Astrocyte (in vitro differentiated cells and primary cell): ENCODE measurements at regions not wholly inside any gene's neighbourhood (a gene's known extent, or its start where the extent isn't known, plus 50 kb on each side); places are given as distances from the start of the nearest gene placed in this dataset.

Experiments used
- DNase-seq: peaks from one replicate; pipeline ENCODE4 v3.0.0-alpha.2; 2010; ENCODE audit warnings: low read depth
- FAIRE-seq: peaks from 2 replicates; lab custom pipeline; 2011; peaks lifted over from hg19 to GRCh38; lab: Jason Lieb, UNC
- H2AFZ ChIP-seq: 2 replicates; pipeline ENCODE4 v1.6.0; 2012; ENCODE audit warnings: low read depth, low read length, inconsistent platforms
- H3K27ac ChIP-seq: 2 replicates; pipeline ENCODE4 v1.5.1; 2011; ENCODE audit warnings: low read depth, low read length, inconsistent platforms
- H3K27me3 ChIP-seq: 2 replicates; pipeline ENCODE4 v1.6.0; 2011; ENCODE audit warnings: low read length, inconsistent platforms; ENCODE audit not compliant: insufficient read depth
- H3K36me3 ChIP-seq: 2 replicates; pipeline ENCODE4 v1.5.1; 2011; ENCODE audit warnings: low read length, inconsistent platforms; ENCODE audit not compliant: insufficient read depth
- H3K4me1 ChIP-seq: 2 replicates; pipeline ENCODE4 v1.5.1; 2011; ENCODE audit warnings: low read length, inconsistent platforms; ENCODE audit not compliant: insufficient read depth
- H3K4me2 ChIP-seq: 2 replicates; pipeline ENCODE4 v1.6.0; 2012; ENCODE audit warnings: low read length, inconsistent platforms
- H3K4me3 ChIP-seq: 2 replicates; pipeline ENCODE4 v1.5.1; 2011; ENCODE audit warnings: low read depth, mild to moderate bottlenecking, low read length, inconsistent platforms; ENCODE audit not compliant: insufficient read depth
- H3K79me2 ChIP-seq: 2 replicates; pipeline ENCODE4 v1.6.0; 2012; ENCODE audit warnings: mild to moderate bottlenecking, low read length, inconsistent platforms; ENCODE audit not compliant: insufficient read depth
- H3K9ac ChIP-seq: 2 replicates; pipeline ENCODE4 v1.6.0; 2012; ENCODE audit warnings: mild to moderate bottlenecking, low read length, inconsistent platforms
- H3K9me3 ChIP-seq: 2 replicates; pipeline ENCODE4 v1.5.1; 2012; ENCODE audit warnings: low read depth, mild to moderate bottlenecking, low read length, inconsistent platforms; ENCODE audit not compliant: insufficient read depth
- H4K20me1 ChIP-seq: 2 replicates; pipeline ENCODE4 v1.6.0; 2012; ENCODE audit warnings: low read length, inconsistent platforms; ENCODE audit not compliant: insufficient read depth
- H3K27ac Mint-ChIP-seq: one replicate; pipeline ENCODE4 v1.8.0; 2021; ENCODE audit warnings: mild to moderate bottlenecking, mixed read lengths; ENCODE audit not compliant: unreplicated experiment
- H3K27me3 Mint-ChIP-seq: one replicate; pipeline ENCODE4 v1.8.0; 2021; ENCODE audit warnings: low read depth, mixed read lengths; ENCODE audit not compliant: unreplicated experiment
- H3K36me3 Mint-ChIP-seq: one replicate; pipeline ENCODE4 v1.8.0; 2021; ENCODE audit warnings: low read depth, mixed read lengths; ENCODE audit not compliant: unreplicated experiment
- H3K4me1 Mint-ChIP-seq: one replicate; pipeline ENCODE4 v1.8.0; 2021; ENCODE audit warnings: low read depth, mixed read lengths; ENCODE audit not compliant: unreplicated experiment
- H3K4me3 Mint-ChIP-seq: one replicate; pipeline ENCODE4 v1.8.0; 2021; ENCODE audit warnings: mild to moderate bottlenecking, moderate library complexity, mixed read lengths; ENCODE audit not compliant: unreplicated experiment
- H3K9me3 Mint-ChIP-seq: one replicate; pipeline ENCODE4 v1.8.0; 2021; ENCODE audit warnings: mild to moderate bottlenecking, mixed read lengths; ENCODE audit not compliant: unreplicated experiment
- EZH2 ChIP-seq: IDR thresholded peaks from 2 replicates; pipeline ENCODE4 v1.6.1; 2012; ENCODE audit warnings: mild to moderate bottlenecking, low read length, inconsistent platforms; ENCODE audit not compliant: insufficient read depth
- TF ChIP-seq, protein P1 (sequence below): IDR thresholded peaks from 2 replicates; pipeline ENCODE4 v1.5.1; 2011; ENCODE audit warnings: low read depth, mild to moderate bottlenecking, inconsistent platforms, low read length, moderate library complexity; ENCODE audit not compliant: insufficient read depth

DNA sequence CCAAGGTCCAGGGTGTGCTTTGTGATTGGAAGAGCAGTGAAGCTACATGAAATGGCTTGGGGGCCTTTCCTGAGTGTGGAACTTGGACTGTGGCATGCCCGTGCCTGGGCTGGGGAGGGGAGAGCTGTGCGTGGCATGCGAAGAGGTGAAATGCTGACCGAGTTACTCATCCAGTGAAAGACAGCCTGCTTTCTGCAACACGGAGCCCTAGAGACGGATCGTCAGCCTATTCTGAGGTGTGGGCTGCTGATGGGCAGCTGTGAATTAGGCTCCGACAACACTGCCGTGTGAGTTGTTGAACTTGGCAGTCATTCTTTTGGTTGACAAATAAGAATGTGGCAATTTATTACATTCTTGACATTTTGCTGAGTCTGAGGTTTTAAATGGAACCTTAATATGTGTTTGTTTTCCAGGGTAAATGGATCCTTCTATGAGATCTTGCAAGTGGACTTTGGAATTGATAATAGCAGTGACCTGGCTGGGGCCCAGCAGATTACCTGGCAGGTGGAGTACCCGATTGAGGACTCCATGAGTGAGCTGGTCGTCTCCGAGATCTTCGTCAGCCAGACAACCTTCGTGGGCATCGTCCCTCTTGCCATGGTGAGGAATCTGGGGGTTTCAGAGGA, 453.9 kb downstream of the AACS start:
- Histone ChIP-seq H3K27me3 (no peaks in the 10 kb centered on the region), H3K4me3 (no peak overlapping the region), H3K9ac (no peak overlapping the region), H4K20me1 (no peaks in the 10 kb centered on the region), H2AFZ (no peak overlapping the region), H3K36me3 (no peaks in the 10 kb centered on the region), H3K79me2 (no peaks in the 10 kb centered on the region), H3K27ac (no peak overlapping the region), H3K9me3 (peaks cover 14% of the 10 kb centered on the region), H3K4me1 (no peaks in the 10 kb centered on the region), H3K4me2 (no peak overlapping the region)
- no peaks in the 10 kb centered on the region for H3K4me1 Mint-ChIP-seq
- DNase-seq: no peak
- peaks cover 3% of the 10 kb centered on the region for H3K9me3 Mint-ChIP-seq
- FAIRE-seq: no peak
- H3K36me3 Mint-ChIP-seq: no peaks in the 10 kb centered on the region
- H3K4me3 Mint-ChIP-seq: no peak overlapping the region
- no peak overlapping the region for H3K27ac Mint-ChIP-seq
- no peak for TF ChIP-seq EZH2
- TF ChIP-seq, protein P1, sequence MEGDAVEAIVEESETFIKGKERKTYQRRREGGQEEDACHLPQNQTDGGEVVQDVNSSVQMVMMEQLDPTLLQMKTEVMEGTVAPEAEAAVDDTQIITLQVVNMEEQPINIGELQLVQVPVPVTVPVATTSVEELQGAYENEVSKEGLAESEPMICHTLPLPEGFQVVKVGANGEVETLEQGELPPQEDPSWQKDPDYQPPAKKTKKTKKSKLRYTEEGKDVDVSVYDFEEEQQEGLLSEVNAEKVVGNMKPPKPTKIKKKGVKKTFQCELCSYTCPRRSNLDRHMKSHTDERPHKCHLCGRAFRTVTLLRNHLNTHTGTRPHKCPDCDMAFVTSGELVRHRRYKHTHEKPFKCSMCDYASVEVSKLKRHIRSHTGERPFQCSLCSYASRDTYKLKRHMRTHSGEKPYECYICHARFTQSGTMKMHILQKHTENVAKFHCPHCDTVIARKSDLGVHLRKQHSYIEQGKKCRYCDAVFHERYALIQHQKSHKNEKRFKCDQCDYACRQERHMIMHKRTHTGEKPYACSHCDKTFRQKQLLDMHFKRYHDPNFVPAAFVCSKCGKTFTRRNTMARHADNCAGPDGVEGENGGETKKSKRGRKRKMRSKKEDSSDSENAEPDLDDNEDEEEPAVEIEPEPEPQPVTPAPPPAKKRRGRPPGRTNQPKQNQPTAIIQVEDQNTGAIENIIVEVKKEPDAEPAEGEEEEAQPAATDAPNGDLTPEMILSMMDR: no peak
- peaks cover 5% of the 10 kb centered on the region for H3K27me3 Mint-ChIP-seq

GRCh38 chr12:125525879-125526278, 460.6 kb downstream of the AACS start:
- Histone ChIP-seq H4K20me1 (no peaks in the 10 kb centered on the region), H2AFZ (no peak overlapping the region), H3K79me2 (no peaks in the 10 kb centered on the region), H3K4me1 (no peaks in the 10 kb centered on the region), H3K9ac (no peak overlapping the region), H3K27me3 (no peaks in the 10 kb centered on the region), H3K4me2 (no peak overlapping the region), H3K36me3 (no peaks in the 10 kb centered on the region), H3K4me3 (no peak overlapping the region), H3K27ac (no peak overlapping the region), H3K9me3 (peaks cover 9% of the 10 kb centered on the region)
- H3K27ac Mint-ChIP-seq: no peak overlapping the region
- no peak for DNase-seq
- H3K4me1 Mint-ChIP-seq: no peaks in the 10 kb centered on the region
- TF ChIP-seq EZH2: no peak
- TF ChIP-seq, protein P1: no peak
- H3K27me3 Mint-ChIP-seq: peaks cover 5% of the 10 kb centered on the region
- FAIRE-seq: no peak
- H3K36me3 Mint-ChIP-seq: no peaks in the 10 kb centered on the region
- no peak overlapping the region for H3K4me3 Mint-ChIP-seq
- H3K9me3 Mint-ChIP-seq: peaks cover 3% of the 10 kb centered on the region

- Mint-ChIP-seq H3K27ac (no peak overlapping the region), H3K27me3 (peaks cover 7% of the 10 kb centered on the region), H3K9me3 (no peaks in the 10 kb centered on the region), H3K4me3 (no peak overlapping the region), H3K4me1 (no peaks in the 10 kb centered on the region), H3K36me3 (no peaks in the 10 kb centered on the region)
- Histone ChIP-seq H3K4me2 (no peak overlapping the region), H3K4me3 (no peak overlapping the region), H3K4me1 (no peaks in the 10 kb centered on the region), H3K36me3 (no peaks in the 10 kb centered on the region), H2AFZ (no peak overlapping the region), H3K9me3 (peaks cover 8% of the 10 kb centered on the region), H3K27ac (no peak overlapping the region), H3K9ac (no peak overlapping the region), H3K27me3 (no peaks in the 10 kb centered on the region), H3K79me2 (no peaks in the 10 kb centered on the region), H4K20me1 (no peaks in the 10 kb centered on the region)
- no peak for DNase-seq
- no peak for FAIRE-seq
- TF ChIP-seq EZH2: no peak
- TF ChIP-seq, protein P1: no peak
These were observed 463.0 kb downstream of the AACS start for GRCh38 chr12:125528281-125528680.
